ENCODE measurements at regions not wholly inside any gene's neighbourhood (a gene's known extent, or its start where the extent isn't known, plus 50 kb on each side); places are given as distances from the start of the nearest gene placed in this dataset.
"Not testable (repeated sequence)": the region's sequence is repeated elsewhere in the genome, so short reads cannot be mapped to it uniquely, and the experiment has no call there.

- DNase-seq (ENCODE audit: low read depth) = peak; percentile 41
These were observed 310.6 kb upstream of the RSPO3 start for GRCh38 chr6:126807876-126808275.

GRCh38 chr6:126811321-126811720 is 307.1 kb upstream of the RSPO3 start:
- peak; percentile 67 for DNase-seq (ENCODE audit: low read depth)

- DNase-seq (ENCODE audit: low read depth) = no peak
These were observed 306.5 kb upstream of the RSPO3 start for GRCh38 chr6:126812010-126812409.

- DNase-seq (ENCODE audit: low read depth) = peak; percentile 39
These were observed 305.8 kb upstream of the RSPO3 start for GRCh38 chr6:126812651-126813050.

- DNase-seq (ENCODE audit: low read depth) = no peak
These were observed 297.8 kb upstream of the RSPO3 start for GRCh38 chr6:126820634-126821033.

GRCh38 chr6:126821706-126822105 is 296.8 kb upstream of the RSPO3 start:
- DNase-seq (ENCODE audit: low read depth) = no peak

- no peak for DNase-seq (ENCODE audit: low read depth)
These were observed 294.2 kb upstream of the RSPO3 start for GRCh38 chr6:126824226-126824625.

- no peak for DNase-seq (ENCODE audit: low read depth)
These were observed 293.7 kb upstream of the RSPO3 start for GRCh38 chr6:126824815-126825214.

GRCh38 chr6:126826166-126826714 is 292.2 kb upstream of the RSPO3 start:
- DNase-seq (ENCODE audit: low read depth) = no peak

GRCh38 chr6:126831461-126831860 is 287.0 kb upstream of the RSPO3 start:
- no peak for DNase-seq (ENCODE audit: low read depth)

GRCh38 chr6:126842769-126843168 is 275.7 kb upstream of the RSPO3 start:
- no peak for DNase-seq (ENCODE audit: low read depth)

GRCh38 chr6:126848119-126848518 is 270.4 kb upstream of the RSPO3 start:
- DNase-seq (ENCODE audit: low read depth) = no peak

GRCh38 chr6:126867641-126868040 is 250.8 kb upstream of the RSPO3 start:
- DNase-seq (ENCODE audit: low read depth) = no peak

GRCh38 chr6:126873351-126873750 is 245.1 kb upstream of the RSPO3 start:
- peak; percentile 59 for DNase-seq (ENCODE audit: low read depth)

- DNase-seq (ENCODE audit: low read depth) = no peak
These were observed 244.7 kb upstream of the RSPO3 start for GRCh38 chr6:126873791-126874190.

GRCh38 chr6:126876446-126876845 is 242.0 kb upstream of the RSPO3 start:
- no peak for DNase-seq (ENCODE audit: low read depth)

- no peak for DNase-seq (ENCODE audit: low read depth)
These were observed 237.5 kb upstream of the RSPO3 start for GRCh38 chr6:126880964-126881363.

GRCh38 chr6:126886106-126886505 is 232.4 kb upstream of the RSPO3 start:
- DNase-seq (ENCODE audit: low read depth) = peak; percentile 18

- DNase-seq (ENCODE audit: low read depth) = no peak
These were observed 229.4 kb upstream of the RSPO3 start for GRCh38 chr6:126888727-126889725.

- no peak for DNase-seq (ENCODE audit: low read depth)
These were observed 228.4 kb upstream of the RSPO3 start for GRCh38 chr6:126890055-126890454.

- no peak for DNase-seq (ENCODE audit: low read depth)
These were observed 227.3 kb upstream of the RSPO3 start for GRCh38 chr6:126891158-126891557.

GRCh38 chr6:126892869-126893268 is 225.6 kb upstream of the RSPO3 start:
- not testable (repeated sequence) for DNase-seq (ENCODE audit: low read depth)

- DNase-seq (ENCODE audit: low read depth) = no peak
These were observed 220.7 kb upstream of the RSPO3 start for GRCh38 chr6:126897758-126898157.

All from fibroblast of gingiva (primary cell).